ENCODE measurements at regions not wholly inside any gene's neighbourhood (a gene's known extent, or its start where the extent isn't known, plus 50 kb on each side); places are given as distances from the start of the nearest gene placed in this dataset.

DNA sequence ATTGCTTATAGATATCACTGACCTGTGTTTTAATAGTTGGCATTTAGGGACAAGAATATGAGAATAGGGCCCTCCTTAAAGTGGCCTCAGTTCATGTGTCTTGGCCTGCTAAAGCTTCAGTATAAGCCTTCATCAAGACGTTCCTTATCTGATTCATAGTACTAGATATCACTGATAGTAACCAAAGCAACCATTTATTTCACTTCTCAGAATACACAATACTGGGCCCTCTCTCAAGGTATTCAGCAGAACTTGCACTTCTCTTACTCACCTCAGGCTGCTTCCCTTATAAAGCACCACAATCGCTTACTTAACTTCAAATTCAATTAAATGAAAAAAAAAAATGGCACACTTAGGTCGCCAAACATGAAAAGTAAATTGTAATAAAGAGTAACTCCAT is 259.4 kb upstream of the PCDH7 start (continued):
- TF ChIP-seq, protein P1, sequence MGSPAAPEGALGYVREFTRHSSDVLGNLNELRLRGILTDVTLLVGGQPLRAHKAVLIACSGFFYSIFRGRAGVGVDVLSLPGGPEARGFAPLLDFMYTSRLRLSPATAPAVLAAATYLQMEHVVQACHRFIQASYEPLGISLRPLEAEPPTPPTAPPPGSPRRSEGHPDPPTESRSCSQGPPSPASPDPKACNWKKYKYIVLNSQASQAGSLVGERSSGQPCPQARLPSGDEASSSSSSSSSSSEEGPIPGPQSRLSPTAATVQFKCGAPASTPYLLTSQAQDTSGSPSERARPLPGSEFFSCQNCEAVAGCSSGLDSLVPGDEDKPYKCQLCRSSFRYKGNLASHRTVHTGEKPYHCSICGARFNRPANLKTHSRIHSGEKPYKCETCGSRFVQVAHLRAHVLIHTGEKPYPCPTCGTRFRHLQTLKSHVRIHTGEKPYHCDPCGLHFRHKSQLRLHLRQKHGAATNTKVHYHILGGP (tag by site-specific recombination; IDR thresholded peaks at IDR 0.05) = no peak
- TF ChIP-seq ZNF548 (tag by site-specific recombination; IDR thresholded peaks at IDR 0.05) (no peak), SP7 (tag by site-specific recombination; IDR thresholded peaks at IDR 0.05) (no peak), ZNF707 (tag by site-specific recombination; IDR thresholded peaks at IDR 0.05) (no peak), ZBTB8A (tag by site-specific recombination; IDR thresholded peaks at IDR 0.05) (no peak)

DNA sequence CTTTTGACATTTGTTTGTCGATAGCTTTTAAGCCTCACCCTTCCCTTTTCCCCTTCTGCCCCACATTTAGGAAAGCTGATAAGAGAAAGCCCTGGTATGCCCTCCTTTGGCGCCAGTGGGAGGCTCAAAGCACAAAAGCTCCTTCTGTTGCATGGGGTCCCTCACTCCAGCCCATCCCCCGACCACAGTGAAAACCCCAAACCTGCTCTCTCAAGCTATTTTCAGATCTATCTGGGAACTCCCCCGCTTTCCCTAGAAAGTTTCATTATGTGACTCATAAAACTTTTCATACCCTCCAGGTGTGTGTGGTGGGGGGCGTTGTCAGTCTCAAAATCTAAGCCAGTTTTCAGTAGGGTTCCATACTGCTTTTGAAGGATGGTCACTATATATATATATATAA is 259.0 kb upstream of the PCDH7 start:
- ChIA-PET POLR2A (no interaction called here), CTCF (interaction anchor here (0.7 kb wide), 1 partner anchor 411 kb away, joined by 5 read pairs; no protein-coding TSS in a partner anchor)
- H3K9me3 ChIP-seq (ENCODE audit: control insufficient read depth, insufficient read depth, low read depth, low read length) = no peaks in the 10 kb centered on the region
- no peak overlapping the region for H3K27ac ChIP-seq (ENCODE audit: extremely low read depth, low read depth, low read length)
- H3K4me1 ChIP-seq (ENCODE audit: control insufficient read depth, insufficient read depth, low read length) = no peaks in the 10 kb centered on the region
- TF ChIP-seq, protein P2, sequence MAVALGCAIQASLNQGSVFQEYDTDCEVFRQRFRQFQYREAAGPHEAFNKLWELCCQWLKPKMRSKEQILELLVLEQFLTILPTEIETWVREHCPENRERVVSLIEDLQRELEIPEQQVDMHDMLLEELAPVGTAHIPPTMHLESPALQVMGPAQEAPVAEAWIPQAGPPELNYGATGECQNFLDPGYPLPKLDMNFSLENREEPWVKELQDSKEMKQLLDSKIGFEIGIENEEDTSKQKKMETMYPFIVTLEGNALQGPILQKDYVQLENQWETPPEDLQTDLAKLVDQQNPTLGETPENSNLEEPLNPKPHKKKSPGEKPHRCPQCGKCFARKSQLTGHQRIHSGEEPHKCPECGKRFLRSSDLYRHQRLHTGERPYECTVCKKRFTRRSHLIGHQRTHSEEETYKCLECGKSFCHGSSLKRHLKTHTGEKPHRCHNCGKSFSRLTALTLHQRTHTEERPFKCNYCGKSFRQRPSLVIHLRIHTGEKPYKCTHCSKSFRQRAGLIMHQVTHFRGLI (tag by site-specific recombination; IDR thresholded peaks at IDR 0.05) = no peak
- TF ChIP-seq, protein P3, sequence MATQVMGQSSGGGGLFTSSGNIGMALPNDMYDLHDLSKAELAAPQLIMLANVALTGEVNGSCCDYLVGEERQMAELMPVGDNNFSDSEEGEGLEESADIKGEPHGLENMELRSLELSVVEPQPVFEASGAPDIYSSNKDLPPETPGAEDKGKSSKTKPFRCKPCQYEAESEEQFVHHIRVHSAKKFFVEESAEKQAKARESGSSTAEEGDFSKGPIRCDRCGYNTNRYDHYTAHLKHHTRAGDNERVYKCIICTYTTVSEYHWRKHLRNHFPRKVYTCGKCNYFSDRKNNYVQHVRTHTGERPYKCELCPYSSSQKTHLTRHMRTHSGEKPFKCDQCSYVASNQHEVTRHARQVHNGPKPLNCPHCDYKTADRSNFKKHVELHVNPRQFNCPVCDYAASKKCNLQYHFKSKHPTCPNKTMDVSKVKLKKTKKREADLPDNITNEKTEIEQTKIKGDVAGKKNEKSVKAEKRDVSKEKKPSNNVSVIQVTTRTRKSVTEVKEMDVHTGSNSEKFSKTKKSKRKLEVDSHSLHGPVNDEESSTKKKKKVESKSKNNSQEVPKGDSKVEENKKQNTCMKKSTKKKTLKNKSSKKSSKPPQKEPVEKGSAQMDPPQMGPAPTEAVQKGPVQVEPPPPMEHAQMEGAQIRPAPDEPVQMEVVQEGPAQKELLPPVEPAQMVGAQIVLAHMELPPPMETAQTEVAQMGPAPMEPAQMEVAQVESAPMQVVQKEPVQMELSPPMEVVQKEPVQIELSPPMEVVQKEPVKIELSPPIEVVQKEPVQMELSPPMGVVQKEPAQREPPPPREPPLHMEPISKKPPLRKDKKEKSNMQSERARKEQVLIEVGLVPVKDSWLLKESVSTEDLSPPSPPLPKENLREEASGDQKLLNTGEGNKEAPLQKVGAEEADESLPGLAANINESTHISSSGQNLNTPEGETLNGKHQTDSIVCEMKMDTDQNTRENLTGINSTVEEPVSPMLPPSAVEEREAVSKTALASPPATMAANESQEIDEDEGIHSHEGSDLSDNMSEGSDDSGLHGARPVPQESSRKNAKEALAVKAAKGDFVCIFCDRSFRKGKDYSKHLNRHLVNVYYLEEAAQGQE (tag by site-specific recombination; IDR thresholded peaks at IDR 0.05) = no peak
- TF ChIP-seq ZSCAN23 (tag by site-specific recombination; IDR thresholded peaks at IDR 0.05) = no peak
- TF ChIP-seq ZNF394 (tag by site-specific recombination; IDR thresholded peaks at IDR 0.05; ENCODE audit: borderline replicate concordance) = no peak
- TF ChIP-seq, protein P4, sequence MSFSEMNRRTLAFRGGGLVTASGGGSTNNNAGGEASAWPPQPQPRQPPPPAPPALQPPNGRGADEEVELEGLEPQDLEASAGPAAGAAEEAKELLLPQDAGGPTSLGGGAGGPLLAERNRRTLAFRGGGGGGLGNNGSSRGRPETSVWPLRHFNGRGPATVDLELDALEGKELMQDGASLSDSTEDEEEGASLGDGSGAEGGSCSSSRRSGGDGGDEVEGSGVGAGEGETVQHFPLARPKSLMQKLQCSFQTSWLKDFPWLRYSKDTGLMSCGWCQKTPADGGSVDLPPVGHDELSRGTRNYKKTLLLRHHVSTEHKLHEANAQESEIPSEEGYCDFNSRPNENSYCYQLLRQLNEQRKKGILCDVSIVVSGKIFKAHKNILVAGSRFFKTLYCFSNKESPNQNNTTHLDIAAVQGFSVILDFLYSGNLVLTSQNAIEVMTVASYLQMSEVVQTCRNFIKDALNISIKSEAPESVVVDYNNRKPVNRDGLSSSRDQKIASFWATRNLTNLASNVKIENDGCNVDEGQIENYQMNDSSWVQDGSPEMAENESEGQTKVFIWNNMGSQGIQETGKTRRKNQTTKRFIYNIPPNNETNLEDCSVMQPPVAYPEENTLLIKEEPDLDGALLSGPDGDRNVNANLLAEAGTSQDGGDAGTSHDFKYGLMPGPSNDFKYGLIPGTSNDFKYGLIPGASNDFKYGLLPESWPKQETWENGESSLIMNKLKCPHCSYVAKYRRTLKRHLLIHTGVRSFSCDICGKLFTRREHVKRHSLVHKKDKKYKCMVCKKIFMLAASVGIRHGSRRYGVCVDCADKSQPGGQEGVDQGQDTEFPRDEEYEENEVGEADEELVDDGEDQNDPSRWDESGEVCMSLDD (tag by site-specific recombination; IDR thresholded peaks at IDR 0.05) = no peak
- no peak for TF ChIP-seq ZXDB (tag by site-specific recombination; IDR thresholded peaks at IDR 0.05)
- TF ChIP-seq ZNF114 (tag by site-specific recombination; IDR thresholded peaks at IDR 0.05) = no peak
- no peaks in the 10 kb centered on the region for H3K36me3 ChIP-seq (ENCODE audit: control insufficient read depth in 2 of 2, insufficient read depth in 1 of 2, low read length in 2 of 2)
- no peak overlapping the region for H3K4me3 ChIP-seq (ENCODE audit: low read depth, low read length)

DNA sequence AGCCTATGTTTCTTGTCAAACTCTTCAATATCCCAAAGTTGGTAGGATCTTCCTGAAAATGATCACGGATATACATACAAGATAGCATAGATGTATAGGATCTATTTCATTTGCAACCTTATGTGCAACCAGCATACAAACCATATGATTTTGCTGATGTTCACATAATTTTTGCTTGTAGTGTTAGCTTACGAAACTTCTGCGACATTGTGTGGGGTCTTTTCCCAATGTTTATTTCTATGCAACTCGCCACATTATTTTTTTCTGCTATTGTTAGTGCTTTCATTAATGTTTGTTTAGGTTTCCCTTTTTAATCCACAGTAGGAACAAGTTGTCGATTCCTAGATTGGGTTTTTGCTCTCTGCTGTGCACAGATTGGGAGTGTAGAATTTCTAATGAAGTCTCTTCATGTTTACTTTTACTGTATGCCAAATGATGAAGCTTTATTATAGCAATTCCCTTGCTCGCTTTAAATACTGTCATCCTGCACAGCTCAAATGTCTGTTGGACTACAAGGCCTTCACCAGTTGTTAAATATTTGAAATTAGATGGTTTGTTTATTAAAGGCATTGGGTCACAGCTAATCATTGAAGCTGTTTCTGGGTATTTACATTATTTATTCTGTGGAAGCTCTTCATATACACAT is 257.6 kb upstream of the PCDH7 start:
- no peaks in the 10 kb centered on the region for H3K36me3 ChIP-seq (ENCODE audit: control insufficient read depth in 2 of 2, insufficient read depth in 1 of 2, low read length in 2 of 2)
- H3K4me1 ChIP-seq (ENCODE audit: control insufficient read depth, insufficient read depth, low read length) = no peaks in the 10 kb centered on the region
- H3K4me3 ChIP-seq (ENCODE audit: low read depth, low read length) = no peak overlapping the region
- ChIA-PET CTCF (no interaction called here), POLR2A (no interaction called here)
- H3K9me3 ChIP-seq (ENCODE audit: control insufficient read depth, insufficient read depth, low read depth, low read length) = no peaks in the 10 kb centered on the region
- TF ChIP-seq ZNF211 (tag by site-specific recombination; IDR thresholded peaks at IDR 0.05; ENCODE audit: low read depth) (no peak), ZNF341 (tag by site-specific recombination; IDR thresholded peaks at IDR 0.05; ENCODE audit: low read depth) (no peak), ZNF184 (tag by site-specific recombination; IDR thresholded peaks at IDR 0.05) (no peak), ZNF155 (tag by site-specific recombination; IDR thresholded peaks at IDR 0.05) (no peak), TRIM28 (IDR thresholded peaks at IDR 0.05; ENCODE audit: borderline replicate concordance, low read length) (no peak), ZNF423 (tag by site-specific recombination; IDR thresholded peaks at IDR 0.05) (no peak)
- no peak overlapping the region for H3K27ac ChIP-seq (ENCODE audit: extremely low read depth, low read depth, low read length)
